SK-N-SH (cell line): ENCODE measurements at regions not wholly inside any gene's neighbourhood (a gene's known extent, or its start where the extent isn't known, plus 50 kb on each side); places are given as distances from the start of the nearest gene placed in this dataset.

Experiments
- CTCF ChIA-PET: fragments of 300-600, 350-600 bp; formaldehyde crosslinking; extraction: SDS; loops from one replicate; lab custom pipeline; 2021; lab: Yijun Ruan, JAX
- POLR2A ChIA-PET: fragments of 350-600 bp; sonication (Branson Sonifier 250); formaldehyde crosslinking; extraction: SDS; loops from one replicate; lab custom pipeline; 2020; ENCODE audit warnings: antibody characterized with exemption, inconsistent platforms; lab: Yijun Ruan, JAX
- DNase-seq: peaks from one replicate; pipeline ENCODE4 v3.0.0; 2012
- H2AFZ ChIP-seq: fragments of 200-600 bp; sonication (generic); 2 replicates; pipeline ENCODE4 v1.8.1; 2016; ENCODE audit warnings: antibody characterized with exemption, mild to moderate bottlenecking, low read depth
- H3F3A ChIP-seq: fragments of 200-600 bp; sonication (generic); replicated peaks from 2 replicates; pipeline ENCODE3; 2016; ENCODE audit warnings: antibody characterized with exemption, mild to moderate bottlenecking; ENCODE audit not compliant: insufficient read depth
- H3K27ac ChIP-seq, 2 experiments: fragments of 200-500 bp in 1 of 2; fragments of 200-600 bp in 1 of 2; sonication (Bioruptor generic) in 1 of 2; sonication (generic), shearing (Covaris generic) in 1 of 2; 2 replicates each; pipeline versions ENCODE4 v1.5.1 to v1.6.1; 2014 to 2016; ENCODE audit warnings: low read depth in 2 of 2, inconsistent platforms in 1 of 2, low read length in 1 of 2, mild to moderate bottlenecking in 1 of 2, mixed read lengths in 1 of 2
- H3K27me3 ChIP-seq: fragments of 200-600 bp; sonication (generic), shearing (Covaris generic); 2 replicates; pipeline ENCODE4 v1.6.1; 2016; ENCODE audit warnings: mixed run types; ENCODE audit not compliant: insufficient read depth
- H3K36me3 ChIP-seq, 2 experiments: fragments of 200-500 bp in 1 of 2; fragments of 200-600 bp in 1 of 2; sonication (Bioruptor generic) in 1 of 2; sonication (generic) in 1 of 2; replicated peaks in 1 of 2; 2 replicates each; pipeline versions ENCODE3 to v1.5.1; 2014 to 2016; ENCODE audit warnings: low read length in 1 of 2, mild to moderate bottlenecking in 1 of 2; ENCODE audit not compliant: insufficient read depth in 2 of 2, control insufficient read depth in 1 of 2
- H3K4me1 ChIP-seq, 2 experiments: fragments of 200-500 bp in 1 of 2; fragments of 200-600 bp in 1 of 2; sonication (Bioruptor generic) in 1 of 2; sonication (generic), shearing (Covaris generic) in 1 of 2; 2 replicates each; pipeline versions ENCODE4 v1.5.1 to v1.6.1; 2014 to 2016; ENCODE audit warnings: low read depth in 1 of 2, low read length in 1 of 2, mixed run types in 1 of 2; ENCODE audit not compliant: insufficient read depth in 2 of 2, control insufficient read depth in 1 of 2
- H3K4me2 ChIP-seq: fragments of 200-600 bp; sonication (generic), shearing (Covaris generic); 2 replicates; pipeline ENCODE4 v1.6.1; 2017; ENCODE audit warnings: mixed run types
- H3K4me3 ChIP-seq, 2 experiments: fragments of 200-500 bp in 1 of 2; fragments of 200-600 bp in 1 of 2; sonication (Bioruptor generic) in 1 of 2; sonication (generic), shearing (Covaris generic) in 1 of 2; 2 replicates each; pipeline versions ENCODE4 v1.5.1 to v1.8.1; 2014 to 2016; ENCODE audit warnings: low read depth in 2 of 2, inconsistent platforms in 1 of 2, low read length in 1 of 2, mild to moderate bottlenecking in 1 of 2, mixed read lengths in 1 of 2, moderate library complexity in 1 of 2
- H3K79me2 ChIP-seq: fragments of 200-600 bp; sonication (generic); 2 replicates; pipeline ENCODE4 v1.8.1; 2017; ENCODE audit warnings: mild to moderate bottlenecking; ENCODE audit not compliant: insufficient read depth
- H3K9ac ChIP-seq: fragments of 200-600 bp; sonication (generic); 2 replicates; pipeline ENCODE4 v1.6.1; 2017; ENCODE audit warnings: mixed run types
- H3K9me2 ChIP-seq: fragments of 200-600 bp; sonication (generic); 2 replicates; pipeline ENCODE4 v1.6.1; 2017; ENCODE audit warnings: mixed run types
- H3K9me3 ChIP-seq: fragments of 200-600 bp; sonication (generic); 2 replicates; pipeline ENCODE4 v1.6.1; 2017; ENCODE audit warnings: mixed run types, mild to moderate bottlenecking, moderate library complexity
- H4K20me1 ChIP-seq: fragments of 200-600 bp; sonication (generic); 2 replicates; pipeline ENCODE4 v1.6.1; 2017; ENCODE audit warnings: mild to moderate bottlenecking, mixed run types; ENCODE audit not compliant: insufficient read depth
- EP300 ChIP-seq, 2 experiments: IDR thresholded peaks; 2 replicates each; pipeline versions ENCODE4 v1.4.0 to v1.6.1; 2012; ENCODE audit warnings: borderline replicate concordance in 1 of 2, low read depth in 1 of 2, low read length in 1 of 2
- EZH2phosphoT487 ChIP-seq: fragments of 200-600 bp; sonication (generic); IDR thresholded peaks from 2 replicates; pipeline ENCODE4 v1.6.1; 2017; ENCODE audit warnings: low read depth, mixed run types, mild to moderate bottlenecking, antibody characterized with exemption, moderate library complexity, borderline replicate concordance
- JUND ChIP-seq: IDR thresholded peaks from 2 replicates; pipeline ENCODE4 v1.4.0; 2012
- MEF2A ChIP-seq: IDR thresholded peaks from 2 replicates; pipeline ENCODE4 v1.4.0; 2012; ENCODE audit warnings: low read depth, borderline replicate concordance
- MXI1 ChIP-seq: IDR thresholded peaks from 2 replicates; pipeline ENCODE4 v1.6.1; 2012; ENCODE audit warnings: mild to moderate bottlenecking, low read depth, low read length, improper control_type of control experiment
- NFIC ChIP-seq: IDR thresholded peaks from 2 replicates; pipeline ENCODE4 v1.4.0; 2012; ENCODE audit warnings: borderline replicate concordance
- POLR2AphosphoS5 ChIP-seq: IDR thresholded peaks from 2 replicates; pipeline ENCODE4 v1.6.1; 2012; ENCODE audit warnings: low read depth, low read length
- RAD21 ChIP-seq: IDR thresholded peaks from 2 replicates; pipeline ENCODE4 v1.6.1; 2012; ENCODE audit warnings: mild to moderate bottlenecking, low read length
- RCOR1 ChIP-seq: fragments of 150-350 bp; IDR thresholded peaks from 2 replicates; pipeline ENCODE4 v1.6.1; 2017; ENCODE audit warnings: antibody characterized with exemption, low read length
- REST ChIP-seq: IDR thresholded peaks from 2 replicates; pipeline ENCODE4 v1.6.1; 2012; ENCODE audit warnings: mild to moderate bottlenecking, low read depth, low read length, moderate library complexity
- RFX5 ChIP-seq: IDR thresholded peaks from 2 replicates; pipeline ENCODE4 v1.6.1; 2012; ENCODE audit warnings: mild to moderate bottlenecking, improper control_type of control experiment, low read length
- SIN3A ChIP-seq: IDR thresholded peaks from 2 replicates; pipeline ENCODE4 v1.6.1; 2012; ENCODE audit warnings: low read depth, mild to moderate bottlenecking, low read length, moderate library complexity, borderline replicate concordance
- YY1 ChIP-seq: IDR thresholded peaks from 2 replicates; pipeline ENCODE4 v1.4.0; 2012; ENCODE audit warnings: low read depth, mild to moderate bottlenecking
- WGBS: methylation state at CpG from one replicate; pipeline ENCODE4 v1.1.6; 2017; ENCODE audit warnings: low lambda C conversion rate; 5-methylcytosine and 5-hydroxymethylcytosine counted together

GRCh38 chr13:99044764-99045163 lies 66.9 kb upstream of the DOCK9 start:
- DNase-seq = no peak
- H3K79me2 ChIP-seq = peaks cover 2% of the 10 kb centered on the region; the same call in 1 of the 2 replicates
- H3K9me2 ChIP-seq = no peaks in the 10 kb centered on the region
- no peak overlapping the region for H2AFZ ChIP-seq
- CTCF ChIA-PET = interaction anchor here (1.5 to 2.8 kb wide), 2 partner anchors 12 to 13 kb away, joined by 4 to 15 read pairs; no protein-coding TSS in a partner anchor
- no peak for TF ChIP-seq POLR2AphosphoS5
- TF ChIP-seq EZH2phosphoT487 = no peak
- TF ChIP-seq SIN3A = no peak
- TF ChIP-seq MEF2A = no peak
- no peak for TF ChIP-seq NFIC
- TF ChIP-seq, all 33 proteins: peak for 0
- Histone ChIP-seq H3K27me3 (no peaks in the 10 kb centered on the region), H3K9me3 (no peaks in the 10 kb centered on the region), H3F3A (no peaks in the 10 kb centered on the region), H3K4me1 (peaks cover 11% of the 10 kb centered on the region in 2 experiments; a peak in 3 of 4 replicates), H3K9ac (no peak overlapping the region), H3K4me3 (no peak overlapping the region), H3K36me3 (no peaks in the 10 kb centered on the region), H3K4me2 (no peak overlapping the region), H4K20me1 (no peaks in the 10 kb centered on the region), H3K27ac (no peak overlapping the region)
- 74% methylated on average over 4 of the region's 4 CpGs for WGBS
- POLR2A ChIA-PET = no interaction called here

GRCh38 chr13:99045396-99045795 lies 67.5 kb upstream of the DOCK9 start:
- H3K27me3 ChIP-seq = no peaks in the 10 kb centered on the region
- H3F3A ChIP-seq = no peaks in the 10 kb centered on the region
- H2AFZ ChIP-seq = no peak overlapping the region
- CTCF ChIA-PET = no interaction called here
- POLR2A ChIA-PET = no interaction called here
- peaks cover 11% of the 10 kb centered on the region in 2 experiments; a peak in 3 of 4 replicates for H3K4me1 ChIP-seq
- H3K9me2 ChIP-seq = no peaks in the 10 kb centered on the region
- no peaks in the 10 kb centered on the region for H3K9me3 ChIP-seq
- no peak overlapping the region for H3K4me2 ChIP-seq
- H3K9ac ChIP-seq = no peak overlapping the region
- H3K79me2 ChIP-seq = peaks cover 4% of the 10 kb centered on the region; the same call in 1 of the 2 replicates
- 79% methylated on average over 1 of the region's 1 CpG for WGBS
- H3K36me3 ChIP-seq = no peaks in the 10 kb centered on the region
- no peaks in the 10 kb centered on the region for H4K20me1 ChIP-seq
- DNase-seq = no peak
- TF ChIP-seq MXI1 (no peak), REST (no peak), RAD21 (no peak), EP300 (IDR thresholded peaks at IDR 0.05; ENCODE audit: borderline replicate concordance in 1 of 2, low read depth in 1 of 2, low read length in 1 of 2) (no peak), RCOR1 (no peak), JUND (no peak), RFX5 (no peak), YY1 (no peak)
- no peak overlapping the region for H3K27ac ChIP-seq
- H3K4me3 ChIP-seq = no peak overlapping the region
